OCI-LY1 (cell line): ENCODE measurements at regions not wholly inside any gene's neighbourhood (a gene's known extent, or its start where the extent isn't known, plus 50 kb on each side); places are given as distances from the start of the nearest gene placed in this dataset.

Source experiments
- CTCF ChIP-seq: fragments of 200-600 bp; sonication (generic), shearing (Covaris generic); IDR thresholded peaks from 2 replicates; pipeline ENCODE4 v1.5.1; 2017; ENCODE audit warnings: mild to moderate bottlenecking, antibody characterized with exemption, low read length, moderate library complexity, mixed read lengths
- EZH2 ChIP-seq: fragments of 200-600 bp; sonication (generic), shearing (Covaris generic); IDR thresholded peaks from 2 replicates; pipeline ENCODE4 v1.8.0; 2017; ENCODE audit warnings: borderline replicate concordance, mixed run types, mild to moderate bottlenecking, antibody characterized with exemption, low read length, moderate library complexity, mixed read lengths

- TF ChIP-seq EZH2, result no peak
- TF ChIP-seq CTCF, result no peak
These were observed 116.6 kb downstream of the CYSLTR2 start for GRCh38 chr13:48770372-48770771.
